ENCODE measurements at regions not wholly inside any gene's neighbourhood (a gene's known extent, or its start where the extent isn't known, plus 50 kb on each side); places are given as distances from the start of the nearest gene placed in this dataset.
"Not testable (repeated sequence)": the region's sequence is repeated elsewhere in the genome, so short reads cannot be mapped to it uniquely, and the experiment has no call there.

DNA sequence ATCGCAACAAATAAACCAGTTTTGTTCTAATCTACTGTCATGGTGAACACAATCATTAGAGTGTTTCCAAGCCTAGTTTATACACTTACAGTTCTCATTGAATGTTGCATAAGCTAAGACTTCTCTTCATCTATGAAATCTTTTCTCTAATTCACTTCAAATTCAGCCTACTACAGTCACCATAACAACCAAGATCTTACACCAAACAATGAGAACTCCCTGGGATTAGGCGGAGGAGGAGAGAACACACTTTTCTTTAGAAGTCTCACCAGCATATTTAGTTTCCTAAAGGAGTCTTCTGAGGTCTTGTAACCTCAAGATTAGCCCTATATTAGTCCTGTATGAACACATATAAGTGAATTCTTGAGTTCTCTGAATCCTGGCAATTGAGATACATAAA, 1889.7 kb downstream of the LRRC4C start:
- Histone ChIP-seq H3K4me3 (ENCODE audit: low read depth, low read length) (no peak overlapping the region), H3K9me3 (ENCODE audit: control insufficient read depth in 2 of 2, low read length in 2 of 2) (peaks cover 2 to 3% of the 10 kb centered on the region in 2 experiments), H3K27ac (ENCODE audit: insufficient read depth, low read length, poor library complexity, severe bottlenecking) (no peak overlapping the region), H3K27me3 (ENCODE audit: control insufficient read depth, insufficient read depth, low read length) (no peaks in the 10 kb centered on the region), H3K36me3 (ENCODE audit: control insufficient read depth, insufficient read depth, low read length) (no peaks in the 10 kb centered on the region), H3K4me1 (ENCODE audit: control insufficient read depth, insufficient read depth, low read length, poor library complexity, severe bottlenecking) (no peaks in the 10 kb centered on the region)
- Mint-ChIP-seq H3K27ac (no peak overlapping the region), H3K4me3 (no peak overlapping the region), H3K4me1 (no peaks in the 10 kb centered on the region), H3K36me3 (no peaks in the 10 kb centered on the region), H3K27me3 (no peaks in the 10 kb centered on the region), H3K9me3 (peaks cover 2 to 17% (median 12%) of the 10 kb centered on the region in 7 donors)
- DNase-seq (no peak), ATAC-seq (ENCODE audit: low read depth in 2 of 2) (no peak)

DNA sequence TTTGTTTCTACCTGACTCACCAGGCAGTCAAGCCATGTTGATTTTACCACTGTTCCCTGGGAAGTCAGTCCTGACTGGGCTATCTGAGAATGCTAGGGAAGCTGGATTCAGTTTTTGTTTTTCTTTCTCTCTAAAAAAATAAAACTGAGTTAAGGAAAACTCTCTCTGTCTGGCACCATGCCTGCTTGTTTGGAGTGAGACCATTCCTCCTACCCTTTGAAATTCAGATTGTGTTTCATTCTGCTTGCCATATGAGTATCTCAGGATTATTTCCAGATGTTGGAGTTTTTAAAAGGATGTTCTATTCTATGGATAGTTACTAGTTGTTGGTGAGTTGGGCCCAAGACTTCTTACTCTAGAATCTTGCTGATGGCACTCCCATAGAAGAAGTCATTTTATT, 1917.0 kb downstream of the LRRC4C start:
- Mint-ChIP-seq H3K9me3 (peaks cover 6 to 46% (median 19%) of the 10 kb centered on the region in 7 donors), H3K4me1 (no peaks in the 10 kb centered on the region), H3K27me3 (no peaks in the 10 kb centered on the region), H3K27ac (no peak overlapping the region), H3K36me3 (no peaks in the 10 kb centered on the region), H3K4me3 (no peak overlapping the region)
- no peaks in the 10 kb centered on the region for H3K27me3 ChIP-seq (ENCODE audit: control insufficient read depth, insufficient read depth, low read length)
- DNase-seq (no peak), ATAC-seq (ENCODE audit: low read depth in 2 of 2) (no peak)
- H3K4me1 ChIP-seq (ENCODE audit: control insufficient read depth, insufficient read depth, low read length, poor library complexity, severe bottlenecking), result no peaks in the 10 kb centered on the region
- H3K27ac ChIP-seq (ENCODE audit: insufficient read depth, low read length, poor library complexity, severe bottlenecking), result no peak overlapping the region
- no peaks in the 10 kb centered on the region for H3K36me3 ChIP-seq (ENCODE audit: control insufficient read depth, insufficient read depth, low read length)
- no peak overlapping the region for H3K4me3 ChIP-seq (ENCODE audit: low read depth, low read length)
- H3K9me3 ChIP-seq (ENCODE audit: control insufficient read depth in 2 of 2, low read length in 2 of 2), result peaks cover 8 to 20% of the 10 kb centered on the region in 2 experiments

DNA sequence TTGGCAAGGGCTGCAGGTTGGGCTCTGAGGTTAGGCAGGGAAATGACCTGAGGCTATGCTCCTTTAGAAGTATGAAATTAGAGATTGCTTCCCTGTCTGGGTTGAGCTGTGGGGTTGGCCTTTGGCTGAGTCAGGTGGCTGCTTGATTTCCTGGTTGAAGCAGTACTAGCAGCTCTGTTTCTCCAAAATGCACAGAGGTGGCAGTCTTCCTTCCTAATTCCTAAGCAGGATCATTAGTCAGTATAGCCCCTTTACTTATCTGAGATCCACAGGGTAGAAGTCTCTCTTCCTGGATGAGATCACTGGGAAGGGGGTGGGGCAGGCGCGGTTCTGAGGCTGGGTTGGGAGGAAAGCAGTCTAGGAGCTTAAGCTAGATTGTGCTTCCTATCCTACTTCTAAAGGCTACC, 1917.5 kb downstream of the LRRC4C start:
- H3K27me3 ChIP-seq (ENCODE audit: control insufficient read depth, insufficient read depth, low read length), result no peaks in the 10 kb centered on the region
- no peak for DNase-seq
- no peak for ATAC-seq (ENCODE audit: low read depth in 2 of 2)
- H3K4me1 ChIP-seq (ENCODE audit: control insufficient read depth, insufficient read depth, low read length, poor library complexity, severe bottlenecking), result no peaks in the 10 kb centered on the region
- Mint-ChIP-seq H3K27ac (no peak overlapping the region), H3K36me3 (no peaks in the 10 kb centered on the region), H3K4me3 (no peak overlapping the region), H3K27me3 (no peaks in the 10 kb centered on the region), H3K9me3 (peaks cover 6 to 45% (median 21%) of the 10 kb centered on the region in 7 donors), H3K4me1 (no peaks in the 10 kb centered on the region)
- no peaks in the 10 kb centered on the region for H3K36me3 ChIP-seq (ENCODE audit: control insufficient read depth, insufficient read depth, low read length)
- H3K9me3 ChIP-seq (ENCODE audit: control insufficient read depth in 2 of 2, low read length in 2 of 2), result peaks cover 8 to 21% of the 10 kb centered on the region in 2 experiments
- no peak overlapping the region for H3K27ac ChIP-seq (ENCODE audit: insufficient read depth, low read length, poor library complexity, severe bottlenecking)
- H3K4me3 ChIP-seq (ENCODE audit: low read depth, low read length), result no peak overlapping the region

DNA sequence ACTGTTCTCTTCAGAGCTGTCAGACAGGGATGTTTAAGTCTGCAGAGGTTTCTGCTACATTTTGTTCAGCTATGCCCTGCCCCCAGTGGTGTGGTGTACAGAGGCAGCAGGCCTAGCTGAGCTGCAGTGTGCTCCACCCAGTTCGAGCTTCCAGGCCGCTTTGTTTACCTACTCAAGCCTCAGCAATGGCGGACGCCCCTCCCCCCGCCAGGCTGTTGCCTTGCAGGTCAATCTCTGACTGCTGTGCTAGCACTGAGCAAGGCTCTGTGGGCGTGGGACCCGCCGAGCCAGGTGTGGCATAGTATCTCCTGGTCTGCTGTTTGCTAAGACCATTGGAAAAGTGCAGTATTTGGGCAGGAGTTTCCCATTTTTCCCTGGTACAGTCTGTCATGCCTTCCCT, 1923.1 kb downstream of the LRRC4C start:
- not testable (repeated sequence) for H3K4me1 ChIP-seq (ENCODE audit: control insufficient read depth, insufficient read depth, low read length, poor library complexity, severe bottlenecking); H3K4me1 Mint-ChIP-seq; H3K4me3 Mint-ChIP-seq; H3K27me3 Mint-ChIP-seq; DNase-seq; H3K36me3 ChIP-seq (ENCODE audit: control insufficient read depth, insufficient read depth, low read length); ATAC-seq (ENCODE audit: low read depth in 2 of 2); H3K27me3 ChIP-seq (ENCODE audit: control insufficient read depth, insufficient read depth, low read length); H3K27ac ChIP-seq (ENCODE audit: insufficient read depth, low read length, poor library complexity, severe bottlenecking); H3K36me3 Mint-ChIP-seq; H3K27ac Mint-ChIP-seq; H3K4me3 ChIP-seq (ENCODE audit: low read depth, low read length)
- H3K9me3 ChIP-seq (ENCODE audit: control insufficient read depth in 2 of 2, low read length in 2 of 2), result peaks cover 0 to 17% of the 10 kb centered on the region in 2 experiments
- H3K9me3 Mint-ChIP-seq, result peaks cover 0 to 48% (median 21%) of the 10 kb centered on the region in 7 donors
